ENCODE measurements at regions not wholly inside any gene's neighbourhood (a gene's known extent, or its start where the extent isn't known, plus 50 kb on each side); places are given as distances from the start of the nearest gene placed in this dataset.
A peak's percentile ranks its signal among the peaks of the same experiment; 100 is the strongest.

DNA sequence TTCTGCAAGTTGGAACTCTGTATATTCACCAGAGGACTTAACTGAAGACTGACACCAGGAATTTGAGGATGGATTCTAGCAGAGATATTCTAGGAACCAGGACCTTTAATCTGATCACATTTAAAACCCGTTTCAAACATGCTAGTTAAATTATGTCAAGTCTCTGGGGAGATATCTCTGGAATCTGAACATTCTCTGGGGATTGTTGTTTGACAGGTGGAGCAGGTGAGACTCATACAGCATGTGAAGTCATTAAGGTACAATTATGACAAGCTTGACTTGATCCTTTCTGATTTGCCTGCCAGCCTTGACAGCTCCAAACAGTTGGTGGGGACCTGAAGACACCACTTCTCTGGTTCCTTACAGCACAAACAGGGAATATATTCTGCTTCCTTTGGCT, 100.3 kb downstream of the FAT3 start:
- Histone ChIP-seq H4K20me1 (ENCODE audit: insufficient read depth) (no peaks in the 10 kb centered on the region), H2AFZ (ENCODE audit: low read depth, low read length) (no peak overlapping the region), H3K27me3 (ENCODE audit: insufficient read depth, low read depth, low read length) (no peaks in the 10 kb centered on the region), H3K27ac (ENCODE audit: low read length) (peak overlapping the region; percentile 40), H3K4me3 (ENCODE audit: low read length) (no peak overlapping the region), H3K9ac (ENCODE audit: low read length) (no peak overlapping the region), H3K4me2 (ENCODE audit: low read length) (no peak overlapping the region), H3K79me2 (replicated peaks; ENCODE audit: insufficient read depth, low read length) (no peaks in the 10 kb centered on the region), H3F3A (ENCODE audit: insufficient read depth, low read length, poor library complexity, severe bottlenecking) (no peaks in the 10 kb centered on the region), H3K36me3 (ENCODE audit: insufficient read depth, low read length) (no peaks in the 10 kb centered on the region), H3K9me3 (ENCODE audit: low read length) (no peaks in the 10 kb centered on the region), H3K9me2 (ENCODE audit: insufficient read depth, low read length) (no peaks in the 10 kb centered on the region)
- TF ChIP-seq, protein P1, sequence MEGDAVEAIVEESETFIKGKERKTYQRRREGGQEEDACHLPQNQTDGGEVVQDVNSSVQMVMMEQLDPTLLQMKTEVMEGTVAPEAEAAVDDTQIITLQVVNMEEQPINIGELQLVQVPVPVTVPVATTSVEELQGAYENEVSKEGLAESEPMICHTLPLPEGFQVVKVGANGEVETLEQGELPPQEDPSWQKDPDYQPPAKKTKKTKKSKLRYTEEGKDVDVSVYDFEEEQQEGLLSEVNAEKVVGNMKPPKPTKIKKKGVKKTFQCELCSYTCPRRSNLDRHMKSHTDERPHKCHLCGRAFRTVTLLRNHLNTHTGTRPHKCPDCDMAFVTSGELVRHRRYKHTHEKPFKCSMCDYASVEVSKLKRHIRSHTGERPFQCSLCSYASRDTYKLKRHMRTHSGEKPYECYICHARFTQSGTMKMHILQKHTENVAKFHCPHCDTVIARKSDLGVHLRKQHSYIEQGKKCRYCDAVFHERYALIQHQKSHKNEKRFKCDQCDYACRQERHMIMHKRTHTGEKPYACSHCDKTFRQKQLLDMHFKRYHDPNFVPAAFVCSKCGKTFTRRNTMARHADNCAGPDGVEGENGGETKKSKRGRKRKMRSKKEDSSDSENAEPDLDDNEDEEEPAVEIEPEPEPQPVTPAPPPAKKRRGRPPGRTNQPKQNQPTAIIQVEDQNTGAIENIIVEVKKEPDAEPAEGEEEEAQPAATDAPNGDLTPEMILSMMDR (IDR thresholded peaks at IDR 0.05; ENCODE audit: poor library complexity, severe bottlenecking), result no peak
- TF ChIP-seq MXI1 (conservative IDR thresholded peaks at IDR 0.05; ENCODE audit: poor library complexity, severe bottlenecking) (no peak), POLR2AphosphoS5 (IDR thresholded peaks at IDR 0.05) (peak; percentile 88), EP300 (conservative IDR thresholded peaks at IDR 0.05; ENCODE audit: poor library complexity, severe bottlenecking) (peak; percentile 92)
- TF ChIP-seq, protein P2, sequence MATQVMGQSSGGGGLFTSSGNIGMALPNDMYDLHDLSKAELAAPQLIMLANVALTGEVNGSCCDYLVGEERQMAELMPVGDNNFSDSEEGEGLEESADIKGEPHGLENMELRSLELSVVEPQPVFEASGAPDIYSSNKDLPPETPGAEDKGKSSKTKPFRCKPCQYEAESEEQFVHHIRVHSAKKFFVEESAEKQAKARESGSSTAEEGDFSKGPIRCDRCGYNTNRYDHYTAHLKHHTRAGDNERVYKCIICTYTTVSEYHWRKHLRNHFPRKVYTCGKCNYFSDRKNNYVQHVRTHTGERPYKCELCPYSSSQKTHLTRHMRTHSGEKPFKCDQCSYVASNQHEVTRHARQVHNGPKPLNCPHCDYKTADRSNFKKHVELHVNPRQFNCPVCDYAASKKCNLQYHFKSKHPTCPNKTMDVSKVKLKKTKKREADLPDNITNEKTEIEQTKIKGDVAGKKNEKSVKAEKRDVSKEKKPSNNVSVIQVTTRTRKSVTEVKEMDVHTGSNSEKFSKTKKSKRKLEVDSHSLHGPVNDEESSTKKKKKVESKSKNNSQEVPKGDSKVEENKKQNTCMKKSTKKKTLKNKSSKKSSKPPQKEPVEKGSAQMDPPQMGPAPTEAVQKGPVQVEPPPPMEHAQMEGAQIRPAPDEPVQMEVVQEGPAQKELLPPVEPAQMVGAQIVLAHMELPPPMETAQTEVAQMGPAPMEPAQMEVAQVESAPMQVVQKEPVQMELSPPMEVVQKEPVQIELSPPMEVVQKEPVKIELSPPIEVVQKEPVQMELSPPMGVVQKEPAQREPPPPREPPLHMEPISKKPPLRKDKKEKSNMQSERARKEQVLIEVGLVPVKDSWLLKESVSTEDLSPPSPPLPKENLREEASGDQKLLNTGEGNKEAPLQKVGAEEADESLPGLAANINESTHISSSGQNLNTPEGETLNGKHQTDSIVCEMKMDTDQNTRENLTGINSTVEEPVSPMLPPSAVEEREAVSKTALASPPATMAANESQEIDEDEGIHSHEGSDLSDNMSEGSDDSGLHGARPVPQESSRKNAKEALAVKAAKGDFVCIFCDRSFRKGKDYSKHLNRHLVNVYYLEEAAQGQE (IDR thresholded peaks at IDR 0.05; ENCODE audit: borderline replicate concordance), result peak; percentile 59

DNA sequence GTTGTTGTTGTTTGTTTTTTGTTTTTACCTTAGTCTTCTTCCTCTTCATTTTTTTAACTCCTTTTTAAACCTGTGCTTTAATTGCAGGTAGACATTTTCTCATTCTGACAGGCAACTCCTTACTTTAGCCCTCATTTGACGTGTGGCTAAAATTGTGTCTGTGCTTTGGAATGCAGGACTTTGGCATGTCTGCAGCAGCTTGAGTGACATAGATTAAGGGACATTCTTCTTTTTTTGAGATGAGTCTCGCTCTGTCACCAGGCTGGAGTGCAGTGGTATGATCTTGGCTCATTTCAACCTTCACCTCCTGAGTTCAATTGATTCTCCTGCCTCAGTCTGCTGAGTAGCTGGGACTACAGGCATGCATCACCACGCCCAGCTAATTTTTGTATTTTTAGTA, 100.8 kb downstream of the FAT3 start:
- Histone ChIP-seq H3K4me2 (ENCODE audit: low read length) (no peak overlapping the region), H2AFZ (ENCODE audit: low read depth, low read length) (no peak overlapping the region), H3K9me3 (ENCODE audit: low read length) (no peaks in the 10 kb centered on the region), H4K20me1 (ENCODE audit: insufficient read depth) (no peaks in the 10 kb centered on the region), H3F3A (ENCODE audit: insufficient read depth, low read length, poor library complexity, severe bottlenecking) (no peaks in the 10 kb centered on the region), H3K4me3 (ENCODE audit: low read length) (no peak overlapping the region), H3K27me3 (ENCODE audit: insufficient read depth, low read depth, low read length) (no peaks in the 10 kb centered on the region), H3K27ac (ENCODE audit: low read length) (peak overlapping the region; percentile 14), H3K79me2 (replicated peaks; ENCODE audit: insufficient read depth, low read length) (no peaks in the 10 kb centered on the region), H3K9ac (ENCODE audit: low read length) (no peak overlapping the region), H3K9me2 (ENCODE audit: insufficient read depth, low read length) (no peaks in the 10 kb centered on the region), H3K36me3 (ENCODE audit: insufficient read depth, low read length) (no peaks in the 10 kb centered on the region)
- TF ChIP-seq RAD21 (conservative IDR thresholded peaks at IDR 0.05) (no peak), EP300 (conservative IDR thresholded peaks at IDR 0.05; ENCODE audit: poor library complexity, severe bottlenecking) (no peak), EZH2 (IDR thresholded peaks at IDR 0.05; ENCODE audit: borderline replicate concordance, insufficient read depth, low read length, poor library complexity, severe bottlenecking) (no peak), POLR2AphosphoS5 (IDR thresholded peaks at IDR 0.05) (no peak), MXI1 (conservative IDR thresholded peaks at IDR 0.05; ENCODE audit: poor library complexity, severe bottlenecking) (no peak), TAF1 (IDR thresholded peaks at IDR 0.05; ENCODE audit: low read depth) (no peak), SMC3 (conservative IDR thresholded peaks at IDR 0.05; ENCODE audit: poor library complexity) (no peak)
- TF ChIP-seq, protein P1 (IDR thresholded peaks at IDR 0.05; ENCODE audit: poor library complexity, severe bottlenecking), result no peak
- TF ChIP-seq, protein P2 (IDR thresholded peaks at IDR 0.05; ENCODE audit: borderline replicate concordance), result no peak

All from neural cell (in vitro differentiated cells).